ENCODE measurements at regions not wholly inside any gene's neighbourhood (a gene's known extent, or its start where the extent isn't known, plus 50 kb on each side); places are given as distances from the start of the nearest gene placed in this dataset.

- H3K9ac ChIP-seq (ENCODE audit: low read length) = no peak overlapping the region
- H3K27ac ChIP-seq (ENCODE audit: low read depth, low read length) = no peak overlapping the region
- no peaks in the 10 kb centered on the region for H3K27me3 ChIP-seq (ENCODE audit: control insufficient read depth, insufficient read depth, low read length)
- H3K4me1 ChIP-seq (ENCODE audit: control insufficient read depth, insufficient read depth, low read length) = 0 out of 2 replicates have a peak, but pooled peaks cover 4% of the 10 kb centered on the region
- H3K4me3 ChIP-seq (ENCODE audit: low read depth, low read length) = no peak overlapping the region
- H3K36me3 ChIP-seq (ENCODE audit: control insufficient read depth, insufficient read depth, low read length) = no peaks in the 10 kb centered on the region
- no peaks in the 10 kb centered on the region for H3K9me3 ChIP-seq (ENCODE audit: control insufficient read depth, insufficient read depth, low read depth, low read length)
Observed at GRCh38 chr7:115127399-115128021, 205.6 kb downstream of the MDFIC start.

GRCh38 chr7:115125750-115126149 lies 203.9 kb downstream of the MDFIC start:
- H3K9me3 ChIP-seq (ENCODE audit: control insufficient read depth, insufficient read depth, low read depth, low read length) = no peaks in the 10 kb centered on the region
- no peaks in the 10 kb centered on the region for H3K27me3 ChIP-seq (ENCODE audit: control insufficient read depth, insufficient read depth, low read length)
- no peak overlapping the region for H3K4me3 ChIP-seq (ENCODE audit: low read depth, low read length)
- H3K36me3 ChIP-seq (ENCODE audit: control insufficient read depth, insufficient read depth, low read length) = no peaks in the 10 kb centered on the region
- no peak overlapping the region for H3K27ac ChIP-seq (ENCODE audit: low read depth, low read length)
- H3K4me1 ChIP-seq (ENCODE audit: control insufficient read depth, insufficient read depth, low read length) = 0 out of 2 replicates have a peak, but pooled peaks cover 4% of the 10 kb centered on the region
- H3K9ac ChIP-seq (ENCODE audit: low read length) = no peak overlapping the region

- Histone ChIP-seq H3K36me3 (ENCODE audit: control insufficient read depth, insufficient read depth, low read length) (no peaks in the 10 kb centered on the region), H3K27ac (ENCODE audit: low read depth, low read length) (no peak overlapping the region), H3K27me3 (ENCODE audit: control insufficient read depth, insufficient read depth, low read length) (no peaks in the 10 kb centered on the region), H3K4me1 (ENCODE audit: control insufficient read depth, insufficient read depth, low read length) (0 out of 2 replicates have a peak, but pooled peaks cover 4% of the 10 kb centered on the region), H3K9ac (ENCODE audit: low read length) (no peak overlapping the region), H3K9me3 (ENCODE audit: control insufficient read depth, insufficient read depth, low read depth, low read length) (no peaks in the 10 kb centered on the region), H3K4me3 (ENCODE audit: low read depth, low read length) (no peak overlapping the region)
Observed at GRCh38 chr7:115125312-115125711, 203.4 kb downstream of the MDFIC start.

- H3K36me3 ChIP-seq (ENCODE audit: control insufficient read depth, insufficient read depth, low read length) = no peaks in the 10 kb centered on the region
- H3K27ac ChIP-seq (ENCODE audit: low read depth, low read length) = no peak overlapping the region
- H3K9me3 ChIP-seq (ENCODE audit: control insufficient read depth, insufficient read depth, low read depth, low read length) = no peaks in the 10 kb centered on the region
- H3K4me1 ChIP-seq (ENCODE audit: control insufficient read depth, insufficient read depth, low read length) = 0 out of 2 replicates have a peak, but pooled peaks cover 4% of the 10 kb centered on the region
- H3K9ac ChIP-seq (ENCODE audit: low read length) = no peak overlapping the region
- H3K4me3 ChIP-seq (ENCODE audit: low read depth, low read length) = no peak overlapping the region
- no peaks in the 10 kb centered on the region for H3K27me3 ChIP-seq (ENCODE audit: control insufficient read depth, insufficient read depth, low read length)
Observed at GRCh38 chr7:115124409-115124939, 202.6 kb downstream of the MDFIC start.

- no peaks in the 10 kb centered on the region; the same call in 1 of the 2 replicates for H3K9me3 ChIP-seq (ENCODE audit: control insufficient read depth, insufficient read depth, low read depth, low read length)
- no peak overlapping the region for H3K4me3 ChIP-seq (ENCODE audit: low read depth, low read length)
- no peak overlapping the region for H3K27ac ChIP-seq (ENCODE audit: low read depth, low read length)
- no peaks in the 10 kb centered on the region for H3K27me3 ChIP-seq (ENCODE audit: control insufficient read depth, insufficient read depth, low read length)
- H3K36me3 ChIP-seq (ENCODE audit: control insufficient read depth, insufficient read depth, low read length) = no peaks in the 10 kb centered on the region
- H3K4me1 ChIP-seq (ENCODE audit: control insufficient read depth, insufficient read depth, low read length) = 0 out of 2 replicates have a peak, but pooled peaks cover 4% of the 10 kb centered on the region
- no peak overlapping the region for H3K9ac ChIP-seq (ENCODE audit: low read length)
Observed at GRCh38 chr7:115123441-115123840, 201.5 kb downstream of the MDFIC start.

GRCh38 chr7:115122388-115122787 lies 200.5 kb downstream of the MDFIC start:
- Histone ChIP-seq H3K9ac (ENCODE audit: low read length) (no peak overlapping the region), H3K27ac (ENCODE audit: low read depth, low read length) (no peak overlapping the region), H3K9me3 (ENCODE audit: control insufficient read depth, insufficient read depth, low read depth, low read length) (no peaks in the 10 kb centered on the region; the same call in 1 of the 2 replicates), H3K36me3 (ENCODE audit: control insufficient read depth, insufficient read depth, low read length) (no peaks in the 10 kb centered on the region), H3K27me3 (ENCODE audit: control insufficient read depth, insufficient read depth, low read length) (no peaks in the 10 kb centered on the region), H3K4me1 (ENCODE audit: control insufficient read depth, insufficient read depth, low read length) (0 out of 2 replicates have a peak, but pooled peaks cover 4% of the 10 kb centered on the region), H3K4me3 (ENCODE audit: low read depth, low read length) (no peak overlapping the region)

- H3K4me3 ChIP-seq (ENCODE audit: low read depth, low read length) = no peak overlapping the region
- no peak overlapping the region for H3K27ac ChIP-seq (ENCODE audit: low read depth, low read length)
- H3K27me3 ChIP-seq (ENCODE audit: control insufficient read depth, insufficient read depth, low read length) = no peaks in the 10 kb centered on the region
- no peak overlapping the region for H3K9ac ChIP-seq (ENCODE audit: low read length)
- no peaks in the 10 kb centered on the region for H3K4me1 ChIP-seq (ENCODE audit: control insufficient read depth, insufficient read depth, low read length)
- no peaks in the 10 kb centered on the region; the same call in 1 of the 2 replicates for H3K9me3 ChIP-seq (ENCODE audit: control insufficient read depth, insufficient read depth, low read depth, low read length)
- no peaks in the 10 kb centered on the region for H3K36me3 ChIP-seq (ENCODE audit: control insufficient read depth, insufficient read depth, low read length)
Observed at GRCh38 chr7:115117748-115118147, 195.9 kb downstream of the MDFIC start.

- H3K27ac ChIP-seq (ENCODE audit: low read depth, low read length) = no peak overlapping the region
- H3K27me3 ChIP-seq (ENCODE audit: control insufficient read depth, insufficient read depth, low read length) = no peaks in the 10 kb centered on the region
- H3K4me1 ChIP-seq (ENCODE audit: control insufficient read depth, insufficient read depth, low read length) = no peaks in the 10 kb centered on the region
- no peak overlapping the region for H3K4me3 ChIP-seq (ENCODE audit: low read depth, low read length)
- H3K9ac ChIP-seq (ENCODE audit: low read length) = no peak overlapping the region
- H3K9me3 ChIP-seq (ENCODE audit: control insufficient read depth, insufficient read depth, low read depth, low read length) = no peaks in the 10 kb centered on the region; the same call in 1 of the 2 replicates
- no peaks in the 10 kb centered on the region for H3K36me3 ChIP-seq (ENCODE audit: control insufficient read depth, insufficient read depth, low read length)
Observed at GRCh38 chr7:115116773-115117715, 195.2 kb downstream of the MDFIC start.

GRCh38 chr7:115113776-115114175 lies 191.9 kb downstream of the MDFIC start:
- no peaks in the 10 kb centered on the region; the same call in 1 of the 2 replicates for H3K9me3 ChIP-seq (ENCODE audit: control insufficient read depth, insufficient read depth, low read depth, low read length)
- H3K36me3 ChIP-seq (ENCODE audit: control insufficient read depth, insufficient read depth, low read length) = no peaks in the 10 kb centered on the region
- H3K27me3 ChIP-seq (ENCODE audit: control insufficient read depth, insufficient read depth, low read length) = no peaks in the 10 kb centered on the region
- H3K27ac ChIP-seq (ENCODE audit: low read depth, low read length) = no peak overlapping the region
- no peak overlapping the region for H3K4me3 ChIP-seq (ENCODE audit: low read depth, low read length)
- no peak overlapping the region for H3K9ac ChIP-seq (ENCODE audit: low read length)
- H3K4me1 ChIP-seq (ENCODE audit: control insufficient read depth, insufficient read depth, low read length) = no peaks in the 10 kb centered on the region

GRCh38 chr7:115113131-115113530 lies 191.2 kb downstream of the MDFIC start:
- H3K4me1 ChIP-seq (ENCODE audit: control insufficient read depth, insufficient read depth, low read length) = no peaks in the 10 kb centered on the region
- no peak overlapping the region for H3K9ac ChIP-seq (ENCODE audit: low read length)
- H3K36me3 ChIP-seq (ENCODE audit: control insufficient read depth, insufficient read depth, low read length) = no peaks in the 10 kb centered on the region
- no peak overlapping the region for H3K27ac ChIP-seq (ENCODE audit: low read depth, low read length)
- H3K27me3 ChIP-seq (ENCODE audit: control insufficient read depth, insufficient read depth, low read length) = no peaks in the 10 kb centered on the region
- no peak overlapping the region for H3K4me3 ChIP-seq (ENCODE audit: low read depth, low read length)
- no peaks in the 10 kb centered on the region for H3K9me3 ChIP-seq (ENCODE audit: control insufficient read depth, insufficient read depth, low read depth, low read length)

- Histone ChIP-seq H3K27ac (ENCODE audit: low read depth, low read length) (no peak overlapping the region), H3K27me3 (ENCODE audit: control insufficient read depth, insufficient read depth, low read length) (no peaks in the 10 kb centered on the region), H3K9ac (ENCODE audit: low read length) (no peak overlapping the region), H3K4me3 (ENCODE audit: low read depth, low read length) (no peak overlapping the region), H3K9me3 (ENCODE audit: control insufficient read depth, insufficient read depth, low read depth, low read length) (no peaks in the 10 kb centered on the region), H3K4me1 (ENCODE audit: control insufficient read depth, insufficient read depth, low read length) (no peaks in the 10 kb centered on the region), H3K36me3 (ENCODE audit: control insufficient read depth, insufficient read depth, low read length) (no peaks in the 10 kb centered on the region)
Observed at GRCh38 chr7:115110523-115110922, 188.6 kb downstream of the MDFIC start.

Measured in HUES6 (cell line).